Lung (tissue), 11 donors: ENCODE measurements at regions not wholly inside any gene's neighbourhood (a gene's known extent, or its start where the extent isn't known, plus 50 kb on each side); places are given as distances from the start of the nearest gene placed in this dataset.

Experiments
- ATAC-seq: fragments of 200-7000 bp; cut with Tn5 transposase; one replicate; pipeline ENCODE4 v1.9.1; 2020; ENCODE audit warnings: moderate number of reproducible peaks; ENCODE audit not compliant: insufficient read depth, low FRiP score
- DNase-seq, 3 donors: peaks; one replicate each; pipeline ENCODE4 v3.0.0-alpha.2; 2013 to 2017
- H3K27ac ChIP-seq, 2 donors: one replicate each; pipeline ENCODE4 v1.5.1; 2013; ENCODE audit warnings: mild to moderate bottlenecking in 2 of 2, moderate library complexity in 2 of 2, control low read depth in 1 of 2, inconsistent platforms in 1 of 2, low read depth in 1 of 2, low read length in 1 of 2
- H3K27me3 ChIP-seq, 3 donors: one replicate each; pipeline ENCODE4 v1.5.1; 2013; ENCODE audit warnings: low read length in 2 of 3; ENCODE audit not compliant: control insufficient read depth in 3 of 3, insufficient read depth in 3 of 3
- H3K36me3 ChIP-seq, 4 donors: one replicate each; pipeline ENCODE4 v1.5.1; 2013; ENCODE audit warnings: low read length in 4 of 4, mild to moderate bottlenecking in 1 of 4, moderate library complexity in 1 of 4; ENCODE audit not compliant: control insufficient read depth in 4 of 4, insufficient read depth in 4 of 4
- H3K4me1 ChIP-seq, 5 donors: one replicate each; pipeline ENCODE4 v1.5.1; 2013; ENCODE audit warnings: low read length in 5 of 5, mild to moderate bottlenecking in 2 of 5, moderate library complexity in 1 of 5; ENCODE audit not compliant: control insufficient read depth in 5 of 5, insufficient read depth in 5 of 5
- H3K4me3 ChIP-seq: one replicate; pipeline ENCODE4 v1.5.1; 2013; ENCODE audit warnings: mild to moderate bottlenecking, control low read depth, moderate library complexity
- H3K9ac ChIP-seq, 2 donors: one replicate each; pipeline ENCODE4 v1.5.1; 2013; ENCODE audit warnings: low read length in 2 of 2, control low read depth in 1 of 2; ENCODE audit not compliant: insufficient read depth in 1 of 2
- H3K9me3 ChIP-seq, 4 donors: one replicate each; pipeline ENCODE4 v1.5.1; 2013; ENCODE audit warnings: low read length in 3 of 4, mild to moderate bottlenecking in 1 of 4, moderate library complexity in 1 of 4; ENCODE audit not compliant: control insufficient read depth in 4 of 4, insufficient read depth in 3 of 4
- CTCF ChIP-seq: IDR thresholded peaks from 2 replicates; pipeline ENCODE4 v1.5.1; 2012; ENCODE audit warnings: mild to moderate bottlenecking; ENCODE audit errors: control extremely low read depth, extremely low read depth
- WGBS, 2 donors: extraction: QIAGEN DNeasy Blood & Tissue Kit; methylation state at CpG; one replicate each; pipeline ENCODE4 v1.1.7; 2013; 5-methylcytosine and 5-hydroxymethylcytosine counted together
- donor health status: control.
- donor health status: control.
- donor health status: Bipolar disorder and iron deficiency.
- donor health status: healthy.
- donor health status: DM: yes; HTN: yes; CAD: no.

GRCh38 chr5:143673676-143674468 is 138.1 kb upstream of the HMHB1 start:
- Histone ChIP-seq H3K27me3 (no peaks in the 10 kb centered on the region), H3K4me3 (no peak overlapping the region), H3K9me3 (peaks cover 0 to 3% (median 0%) of the 10 kb centered on the region in 4 donors), H3K36me3 (no peaks in the 10 kb centered on the region), H3K27ac (peak overlapping the region in 1 of 2 donors; percentile 52), H3K4me1 (peaks cover 0 to 8% (median 2%) of the 10 kb centered on the region in 5 donors), H3K9ac (no peak overlapping the region)
- DNase-seq: no peak
- TF ChIP-seq CTCF: no peak
- WGBS, 2 donors: 71 to 87% methylated on average over 3 of the region's 3 CpGs
- peak; percentile 44 for ATAC-seq

GRCh38 chr5:143672806-143673205 is 139.2 kb upstream of the HMHB1 start:
- H3K9me3 ChIP-seq: peaks cover 0 to 3% (median 0%) of the 10 kb centered on the region in 4 donors
- no peak for ATAC-seq
- H3K4me3 ChIP-seq: no peak overlapping the region
- no peak for TF ChIP-seq CTCF
- DNase-seq: no peak
- H3K27me3 ChIP-seq: no peaks in the 10 kb centered on the region
- H3K4me1 ChIP-seq: peaks cover 0 to 8% (median 2%) of the 10 kb centered on the region in 5 donors
- H3K9ac ChIP-seq: no peak overlapping the region
- no peak overlapping the region for H3K27ac ChIP-seq
- no peaks in the 10 kb centered on the region for H3K36me3 ChIP-seq

- Histone ChIP-seq H3K4me3 (no peak overlapping the region), H3K4me1 (peaks cover 0 to 8% (median 0%) of the 10 kb centered on the region in 5 donors), H3K9me3 (peaks cover 0 to 3% (median 0%) of the 10 kb centered on the region in 4 donors), H3K36me3 (no peaks in the 10 kb centered on the region), H3K27ac (no peak overlapping the region), H3K9ac (no peak overlapping the region), H3K27me3 (no peaks in the 10 kb centered on the region)
- peak; percentile 45 for ATAC-seq
- DNase-seq: peak in 2 of 3 donors; percentile 43 to 67
- TF ChIP-seq CTCF: no peak
- 66 to 90% methylated on average over 5 of the region's 5 CpGs for WGBS, 2 donors
Observed at GRCh38 chr5:143671674-143672569, 140.0 kb upstream of the HMHB1 start.
